Stimulated activated CD4-positive, alpha-beta T cell treated with anti-CD3 and anti-CD28 coated beads, TNF-alpha, amount 100 ng/mL, for 48 hours (primary cell): ENCODE measurements at regions not wholly inside any gene's neighbourhood (a gene's known extent, or its start where the extent isn't known, plus 50 kb on each side); places are given as distances from the start of the nearest gene placed in this dataset.

Source experiments
- DNase-seq, 3 donors: peaks; one replicate each; pipeline ENCODE4 v3.0.0-alpha.2; 2020; ENCODE audit warnings: low read depth in 3 of 3

GRCh38 chr5:145204743-145205142 lies 630.4 kb downstream of the PRELID2 start:
- DNase-seq, result no peak

- DNase-seq, result no peak
These were observed 631.9 kb downstream of the PRELID2 start for GRCh38 chr5:145203193-145203592.

GRCh38 chr5:145198525-145199260 lies 636.4 kb downstream of the PRELID2 start:
- no peak for DNase-seq

- no peak for DNase-seq
These were observed 645.4 kb downstream of the PRELID2 start for GRCh38 chr5:145189746-145190145.

- no peak for DNase-seq
These were observed 654.8 kb downstream of the PRELID2 start for GRCh38 chr5:145180371-145180770.

GRCh38 chr5:145178641-145179523 lies 656.3 kb downstream of the PRELID2 start:
- no peak for DNase-seq

- DNase-seq, result no peak
These were observed 659.1 kb downstream of the PRELID2 start for GRCh38 chr5:145176041-145176440.

- no peak for DNase-seq
These were observed 669.0 kb downstream of the PRELID2 start for GRCh38 chr5:145166110-145166509.

GRCh38 chr5:145163876-145164275 lies 671.3 kb downstream of the PRELID2 start:
- DNase-seq, result no peak

- DNase-seq, result no peak
These were observed 672.5 kb downstream of the PRELID2 start for GRCh38 chr5:145162626-145163025.

GRCh38 chr5:145161391-145161790 lies 673.8 kb downstream of the PRELID2 start:
- DNase-seq, result no peak

GRCh38 chr5:145160679-145161078 lies 674.5 kb downstream of the PRELID2 start:
- DNase-seq, result no peak

- no peak for DNase-seq
These were observed 676.4 kb downstream of the PRELID2 start for GRCh38 chr5:145158730-145159129.

- no peak for DNase-seq
These were observed 677.3 kb downstream of the PRELID2 start for GRCh38 chr5:145157841-145158240.

GRCh38 chr5:145141534-145141933 lies 693.6 kb downstream of the PRELID2 start:
- no peak for DNase-seq

GRCh38 chr5:145130996-145131395 lies 704.1 kb downstream of the PRELID2 start:
- DNase-seq, result no peak

GRCh38 chr5:145129797-145130196 lies 705.3 kb downstream of the PRELID2 start:
- no peak for DNase-seq

- DNase-seq, result no peak
These were observed 710.3 kb downstream of the PRELID2 start for GRCh38 chr5:145124806-145125205.

- no peak for DNase-seq
These were observed 716.5 kb downstream of the PRELID2 start for GRCh38 chr5:145118611-145119010.

- DNase-seq, result no peak
These were observed 717.0 kb downstream of the PRELID2 start for GRCh38 chr5:145118127-145118526.

GRCh38 chr5:145117285-145117684 lies 717.9 kb downstream of the PRELID2 start:
- DNase-seq, result no peak

GRCh38 chr5:145111420-145111819 lies 723.7 kb downstream of the PRELID2 start:
- no peak for DNase-seq

GRCh38 chr5:145110834-145111233 lies 724.3 kb downstream of the PRELID2 start:
- no peak for DNase-seq
